GM12878 (cell line): ENCODE measurements at regions not wholly inside any gene's neighbourhood (a gene's known extent, or its start where the extent isn't known, plus 50 kb on each side); places are given as distances from the start of the nearest gene placed in this dataset.
"Not testable (repeated sequence)": the region's sequence is repeated elsewhere in the genome, so short reads cannot be mapped to it uniquely, and the experiment has no call there.

Experiments used
- BCL3 ChIP-seq: IDR thresholded peaks from 2 replicates; pipeline ENCODE4 v1.6.1; 2011; ENCODE audit warnings: borderline replicate concordance, low read depth, mild to moderate bottlenecking, moderate library complexity, low read length; ENCODE audit not compliant: insufficient read depth, poor library complexity, severe bottlenecking
- EP300 ChIP-seq, 2 experiments: fragments of 150-350 bp in 1 of 2; IDR thresholded peaks; 2 replicates each; pipeline ENCODE4 v1.6.1; 2011 to 2012; ENCODE audit warnings: low read depth in 2 of 2, low read length in 2 of 2, borderline replicate concordance in 1 of 2, improper control_type of control experiment in 1 of 2, inconsistent platforms in 1 of 2; ENCODE audit not compliant: control insufficient read depth in 1 of 2
- EZH2 ChIP-seq: IDR thresholded peaks from 2 replicates; pipeline ENCODE4 v1.6.1; 2012; ENCODE audit warnings: low read depth, mild to moderate bottlenecking, control low read depth, inconsistent platforms, low read length, borderline replicate concordance; ENCODE audit not compliant: control insufficient read depth
- NR2C2 ChIP-seq: IDR thresholded peaks from 2 replicates; pipeline ENCODE4 v1.6.1; 2011; ENCODE audit warnings: borderline replicate concordance, low read depth; ENCODE audit not compliant: control insufficient read depth, insufficient read length
- PAX5 ChIP-seq: IDR thresholded peaks from 2 replicates; pipeline ENCODE4 v1.6.1; 2011; ENCODE audit warnings: low read depth, low read length, borderline replicate concordance
- POLR2A ChIP-seq: IDR thresholded peaks from 2 replicates; pipeline ENCODE4 v1.6.1; 2011; ENCODE audit warnings: low read depth, mild to moderate bottlenecking, low read length
- USF1 ChIP-seq: IDR thresholded peaks from 2 replicates; pipeline ENCODE4 v1.6.1; 2011; ENCODE audit warnings: borderline replicate concordance, low read depth, mild to moderate bottlenecking, moderate library complexity, mixed read lengths, low read length; ENCODE audit not compliant: insufficient read depth; ENCODE audit errors: extremely low read length
- TF ChIP-seq, protein P1 (sequence below), 3 experiments: IDR thresholded peaks in 2 of 3; conservative IDR thresholded peaks in 1 of 3; 2 replicates each; pipeline ENCODE4 v1.5.1; 2011; ENCODE audit warnings: low read depth in 3 of 3, low read length in 3 of 3, mild to moderate bottlenecking in 3 of 3, control low read depth in 2 of 3, moderate library complexity in 2 of 3, inconsistent platforms in 1 of 3, mixed read lengths in 1 of 3; ENCODE audit not compliant: control insufficient read depth in 2 of 3, insufficient read depth in 1 of 3; ENCODE audit errors: extremely low read depth in 1 of 3
- TF ChIP-seq, protein P2 (sequence below): fragments of 450-650 bp; conservative IDR thresholded peaks from 2 replicates; pipeline ENCODE4 v1.6.1; 2017; ENCODE audit warnings: mild to moderate bottlenecking, moderate library complexity
- TF ChIP-seq, protein P3 (sequence below): IDR thresholded peaks from 2 replicates; pipeline ENCODE4 v1.6.1; 2012; ENCODE audit warnings: low read depth, low read length, improper control_type of control experiment

- TF ChIP-seq, protein P1, sequence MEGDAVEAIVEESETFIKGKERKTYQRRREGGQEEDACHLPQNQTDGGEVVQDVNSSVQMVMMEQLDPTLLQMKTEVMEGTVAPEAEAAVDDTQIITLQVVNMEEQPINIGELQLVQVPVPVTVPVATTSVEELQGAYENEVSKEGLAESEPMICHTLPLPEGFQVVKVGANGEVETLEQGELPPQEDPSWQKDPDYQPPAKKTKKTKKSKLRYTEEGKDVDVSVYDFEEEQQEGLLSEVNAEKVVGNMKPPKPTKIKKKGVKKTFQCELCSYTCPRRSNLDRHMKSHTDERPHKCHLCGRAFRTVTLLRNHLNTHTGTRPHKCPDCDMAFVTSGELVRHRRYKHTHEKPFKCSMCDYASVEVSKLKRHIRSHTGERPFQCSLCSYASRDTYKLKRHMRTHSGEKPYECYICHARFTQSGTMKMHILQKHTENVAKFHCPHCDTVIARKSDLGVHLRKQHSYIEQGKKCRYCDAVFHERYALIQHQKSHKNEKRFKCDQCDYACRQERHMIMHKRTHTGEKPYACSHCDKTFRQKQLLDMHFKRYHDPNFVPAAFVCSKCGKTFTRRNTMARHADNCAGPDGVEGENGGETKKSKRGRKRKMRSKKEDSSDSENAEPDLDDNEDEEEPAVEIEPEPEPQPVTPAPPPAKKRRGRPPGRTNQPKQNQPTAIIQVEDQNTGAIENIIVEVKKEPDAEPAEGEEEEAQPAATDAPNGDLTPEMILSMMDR (IDR thresholded peaks at IDR 0.05 in 2 of 3, conservative IDR thresholded peaks at IDR 0.05 in 1 of 3; ENCODE audit: control insufficient read depth in 2 of 3, extremely low read depth in 1 of 3, insufficient read depth in 1 of 3, low read depth in 3 of 3, low read length in 3 of 3), result not testable (repeated sequence)
- TF ChIP-seq, protein P2, sequence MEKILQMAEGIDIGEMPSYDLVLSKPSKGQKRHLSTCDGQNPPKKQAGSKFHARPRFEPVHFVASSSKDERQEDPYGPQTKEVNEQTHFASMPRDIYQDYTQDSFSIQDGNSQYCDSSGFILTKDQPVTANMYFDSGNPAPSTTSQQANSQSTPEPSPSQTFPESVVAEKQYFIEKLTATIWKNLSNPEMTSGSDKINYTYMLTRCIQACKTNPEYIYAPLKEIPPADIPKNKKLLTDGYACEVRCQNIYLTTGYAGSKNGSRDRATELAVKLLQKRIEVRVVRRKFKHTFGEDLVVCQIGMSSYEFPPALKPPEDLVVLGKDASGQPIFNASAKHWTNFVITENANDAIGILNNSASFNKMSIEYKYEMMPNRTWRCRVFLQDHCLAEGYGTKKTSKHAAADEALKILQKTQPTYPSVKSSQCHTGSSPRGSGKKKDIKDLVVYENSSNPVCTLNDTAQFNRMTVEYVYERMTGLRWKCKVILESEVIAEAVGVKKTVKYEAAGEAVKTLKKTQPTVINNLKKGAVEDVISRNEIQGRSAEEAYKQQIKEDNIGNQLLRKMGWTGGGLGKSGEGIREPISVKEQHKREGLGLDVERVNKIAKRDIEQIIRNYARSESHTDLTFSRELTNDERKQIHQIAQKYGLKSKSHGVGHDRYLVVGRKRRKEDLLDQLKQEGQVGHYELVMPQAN, result not testable (repeated sequence)
- TF ChIP-seq PAX5; BCL3; EP300 (IDR thresholded peaks at IDR 0.05; ENCODE audit: borderline replicate concordance in 1 of 2, control insufficient read depth in 1 of 2, low read depth in 2 of 2, low read length in 2 of 2); EZH2; NR2C2; POLR2A; USF1: not testable (repeated sequence)
- TF ChIP-seq, protein P3, sequence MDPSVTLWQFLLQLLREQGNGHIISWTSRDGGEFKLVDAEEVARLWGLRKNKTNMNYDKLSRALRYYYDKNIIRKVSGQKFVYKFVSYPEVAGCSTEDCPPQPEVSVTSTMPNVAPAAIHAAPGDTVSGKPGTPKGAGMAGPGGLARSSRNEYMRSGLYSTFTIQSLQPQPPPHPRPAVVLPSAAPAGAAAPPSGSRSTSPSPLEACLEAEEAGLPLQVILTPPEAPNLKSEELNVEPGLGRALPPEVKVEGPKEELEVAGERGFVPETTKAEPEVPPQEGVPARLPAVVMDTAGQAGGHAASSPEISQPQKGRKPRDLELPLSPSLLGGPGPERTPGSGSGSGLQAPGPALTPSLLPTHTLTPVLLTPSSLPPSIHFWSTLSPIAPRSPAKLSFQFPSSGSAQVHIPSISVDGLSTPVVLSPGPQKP, result not testable (repeated sequence)
Measured at GRCh38 chr10:128583125-128583524, 456.9 kb upstream of the MKI67 start.
